ENCODE measurements at regions not wholly inside any gene's neighbourhood (a gene's known extent, or its start where the extent isn't known, plus 50 kb on each side); places are given as distances from the start of the nearest gene placed in this dataset.
A peak's percentile ranks its signal among the peaks of the same experiment; 100 is the strongest.

DNA sequence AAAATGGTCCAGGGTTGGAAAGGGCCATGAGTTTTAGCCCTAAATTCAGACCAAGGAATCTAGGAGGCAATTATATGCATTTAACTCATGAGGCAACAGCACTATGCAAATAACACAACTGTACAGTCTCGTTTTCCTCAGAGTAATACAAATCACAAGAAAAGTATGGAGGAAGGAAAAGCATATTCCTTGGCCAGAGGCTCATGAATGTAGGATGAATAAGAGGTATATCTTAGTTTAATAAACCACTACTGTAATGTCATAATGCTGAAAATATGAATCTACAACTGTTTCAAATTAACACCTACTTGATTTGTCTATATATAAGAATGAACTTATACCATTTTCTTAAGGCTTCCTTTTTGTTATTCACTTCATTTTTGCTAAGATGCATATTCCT lies 252.5 kb upstream of the TANK start:
- TF ChIP-seq POLR2A (IDR thresholded peaks at IDR 0.05) = no peak
- TF ChIP-seq POLR2AphosphoS5 (IDR thresholded peaks at IDR 0.05) = no peak
- TF ChIP-seq, protein P1, sequence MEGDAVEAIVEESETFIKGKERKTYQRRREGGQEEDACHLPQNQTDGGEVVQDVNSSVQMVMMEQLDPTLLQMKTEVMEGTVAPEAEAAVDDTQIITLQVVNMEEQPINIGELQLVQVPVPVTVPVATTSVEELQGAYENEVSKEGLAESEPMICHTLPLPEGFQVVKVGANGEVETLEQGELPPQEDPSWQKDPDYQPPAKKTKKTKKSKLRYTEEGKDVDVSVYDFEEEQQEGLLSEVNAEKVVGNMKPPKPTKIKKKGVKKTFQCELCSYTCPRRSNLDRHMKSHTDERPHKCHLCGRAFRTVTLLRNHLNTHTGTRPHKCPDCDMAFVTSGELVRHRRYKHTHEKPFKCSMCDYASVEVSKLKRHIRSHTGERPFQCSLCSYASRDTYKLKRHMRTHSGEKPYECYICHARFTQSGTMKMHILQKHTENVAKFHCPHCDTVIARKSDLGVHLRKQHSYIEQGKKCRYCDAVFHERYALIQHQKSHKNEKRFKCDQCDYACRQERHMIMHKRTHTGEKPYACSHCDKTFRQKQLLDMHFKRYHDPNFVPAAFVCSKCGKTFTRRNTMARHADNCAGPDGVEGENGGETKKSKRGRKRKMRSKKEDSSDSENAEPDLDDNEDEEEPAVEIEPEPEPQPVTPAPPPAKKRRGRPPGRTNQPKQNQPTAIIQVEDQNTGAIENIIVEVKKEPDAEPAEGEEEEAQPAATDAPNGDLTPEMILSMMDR (IDR thresholded peaks at IDR 0.05) = no peak
- no peak for TF ChIP-seq EP300 (IDR thresholded peaks at IDR 0.05)
- Histone ChIP-seq H3K27me3 (no peaks in the 10 kb centered on the region), H3K27ac (no peak overlapping the region), H3K4me3 (no peak overlapping the region), H3K9me3 (no peaks in the 10 kb centered on the region), H3K36me3 (no peaks in the 10 kb centered on the region), H3K4me1 (peaks cover 33% of the 10 kb centered on the region)
- 55% methylated on average over 1 of the region's 1 CpG for WGBS
- no peak for DNase-seq (ENCODE audit: low spot score in 2 of 2)

DNA sequence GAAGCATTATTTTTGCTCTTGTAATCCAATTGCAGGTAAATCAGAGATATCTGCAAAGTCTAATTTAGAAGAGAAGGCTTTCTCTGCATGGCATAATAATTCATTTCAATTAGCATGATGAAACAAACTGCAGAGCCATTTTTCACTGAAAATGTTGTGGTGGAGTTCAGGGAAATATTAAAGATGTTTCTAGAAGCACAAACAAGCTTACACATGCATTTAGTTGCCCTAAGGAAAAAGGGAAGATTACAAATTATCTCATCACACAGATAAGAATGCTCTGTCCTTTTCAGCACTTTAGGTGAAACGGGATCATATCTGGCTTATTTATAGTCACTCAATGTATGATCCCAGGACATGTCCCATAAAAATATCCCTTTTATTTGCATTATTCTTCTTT lies 252.1 kb upstream of the TANK start:
- Histone ChIP-seq H3K9me3 (no peaks in the 10 kb centered on the region), H3K36me3 (no peaks in the 10 kb centered on the region), H3K4me1 (peaks cover 33% of the 10 kb centered on the region), H3K27ac (no peak overlapping the region), H3K27me3 (no peaks in the 10 kb centered on the region), H3K4me3 (no peak overlapping the region)
- TF ChIP-seq POLR2AphosphoS5 (IDR thresholded peaks at IDR 0.05) = no peak
- no peak for TF ChIP-seq EP300 (IDR thresholded peaks at IDR 0.05)
- TF ChIP-seq, protein P1 (IDR thresholded peaks at IDR 0.05) = no peak
- no peak for TF ChIP-seq POLR2A (IDR thresholded peaks at IDR 0.05)
- DNase-seq (ENCODE audit: low spot score in 2 of 2) = no peak
- WGBS = 44% methylated on average over 1 of the region's 1 CpG

DNA sequence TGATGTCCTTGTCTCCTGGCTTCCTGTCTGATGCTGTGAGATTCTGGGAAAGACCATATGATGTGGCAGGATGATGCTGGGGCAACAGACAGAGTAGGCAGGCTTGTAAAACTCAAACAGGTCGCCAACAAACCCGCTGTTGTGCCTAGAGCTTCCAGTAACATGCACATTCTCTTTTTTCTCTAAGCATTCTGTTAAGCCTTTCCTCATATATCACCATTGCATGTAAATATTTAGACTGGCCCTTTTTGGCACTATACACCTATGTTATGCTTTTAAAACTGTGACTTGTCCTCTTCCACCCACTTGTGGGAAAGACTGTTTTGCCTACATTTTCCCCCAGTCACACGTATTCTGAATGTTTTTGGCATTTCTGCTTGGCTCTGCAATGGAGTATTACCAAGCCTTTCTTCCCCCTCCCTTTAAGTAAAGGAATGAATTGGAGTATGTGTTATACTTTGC lies 250.4 kb upstream of the TANK start:
- Histone ChIP-seq H3K4me1 (peaks cover 33% of the 10 kb centered on the region), H3K4me3 (no peak overlapping the region), H3K27ac (no peak overlapping the region), H3K27me3 (no peaks in the 10 kb centered on the region), H3K9me3 (no peaks in the 10 kb centered on the region), H3K36me3 (no peaks in the 10 kb centered on the region)
- TF ChIP-seq POLR2AphosphoS5 (IDR thresholded peaks at IDR 0.05) (no peak), EP300 (IDR thresholded peaks at IDR 0.05) (no peak), POLR2A (IDR thresholded peaks at IDR 0.05) (no peak)
- TF ChIP-seq, protein P1 (IDR thresholded peaks at IDR 0.05) = no peak
- DNase-seq (ENCODE audit: low spot score in 2 of 2) = no peak
- WGBS = 46% methylated on average over 3 of the region's 3 CpGs

DNA sequence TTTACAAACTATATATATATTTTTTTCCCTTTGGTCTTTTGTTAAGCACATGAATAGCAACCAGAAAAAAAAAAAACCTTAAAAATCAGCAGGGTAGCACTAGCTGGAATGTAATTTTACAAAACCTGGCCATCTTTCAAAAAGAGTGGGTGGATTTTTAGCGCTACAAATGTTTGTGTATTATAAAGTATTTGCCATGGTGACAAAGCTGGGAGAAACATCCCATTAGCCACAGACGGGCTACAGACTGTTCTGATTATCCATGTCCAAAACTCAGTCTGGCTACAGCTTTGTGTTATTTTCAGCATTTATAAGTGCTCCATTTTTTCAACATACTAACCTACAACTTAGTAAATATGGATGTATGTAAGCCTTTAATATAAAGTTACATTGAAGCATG lies 249.5 kb upstream of the TANK start:
- H3K9me3 ChIP-seq = no peaks in the 10 kb centered on the region
- no peaks in the 10 kb centered on the region for H3K27me3 ChIP-seq
- H3K36me3 ChIP-seq = no peaks in the 10 kb centered on the region
- 14% methylated on average over 2 of the region's 2 CpGs for WGBS
- H3K4me3 ChIP-seq = no peak overlapping the region
- H3K4me1 ChIP-seq = peaks cover 33% of the 10 kb centered on the region
- H3K27ac ChIP-seq = peak overlapping the region; percentile 64
- no peak for DNase-seq (ENCODE audit: low spot score in 2 of 2)
- TF ChIP-seq POLR2A (IDR thresholded peaks at IDR 0.05) = no peak
- TF ChIP-seq, protein P1 (IDR thresholded peaks at IDR 0.05) = no peak
- TF ChIP-seq POLR2AphosphoS5 (IDR thresholded peaks at IDR 0.05) = no peak
- TF ChIP-seq EP300 (IDR thresholded peaks at IDR 0.05) = no peak

DNA sequence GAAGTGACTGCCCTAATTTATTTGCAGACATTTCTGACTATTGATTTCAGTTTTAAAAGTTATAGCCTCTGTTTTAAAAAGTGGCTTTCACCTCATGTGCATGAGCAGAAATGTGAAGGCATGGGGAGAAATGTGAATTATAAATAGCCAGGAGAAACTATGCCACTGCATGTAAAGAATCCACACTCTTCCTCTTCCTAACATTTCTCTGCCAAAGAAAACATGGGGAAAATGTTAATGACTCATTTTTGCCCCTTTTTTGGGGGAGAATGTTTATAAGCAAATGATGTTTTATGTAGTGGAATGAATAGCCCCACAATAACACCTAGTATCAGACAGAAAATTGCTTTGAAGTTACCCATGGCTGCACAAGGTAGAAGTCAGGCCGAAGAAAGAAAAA lies 249.0 kb upstream of the TANK start:
- no peaks in the 10 kb centered on the region for H3K27me3 ChIP-seq
- no peaks in the 10 kb centered on the region for H3K9me3 ChIP-seq
- no peak overlapping the region for H3K4me3 ChIP-seq
- peak overlapping the region; percentile 64 for H3K27ac ChIP-seq
- H3K36me3 ChIP-seq = no peaks in the 10 kb centered on the region
- H3K4me1 ChIP-seq = peaks cover 33% of the 10 kb centered on the region
- WGBS = 63% methylated on average over 1 of the region's 1 CpG
- TF ChIP-seq POLR2A (IDR thresholded peaks at IDR 0.05) (no peak), POLR2AphosphoS5 (IDR thresholded peaks at IDR 0.05) (no peak), EP300 (IDR thresholded peaks at IDR 0.05) (no peak)
- TF ChIP-seq, protein P1 (IDR thresholded peaks at IDR 0.05) = no peak
- no peak for DNase-seq (ENCODE audit: low spot score in 2 of 2)
